Loucy (cell line): ENCODE measurements at regions not wholly inside any gene's neighbourhood (a gene's known extent, or its start where the extent isn't known, plus 50 kb on each side); places are given as distances from the start of the nearest gene placed in this dataset.
"Not testable (repeated sequence)": the region's sequence is repeated elsewhere in the genome, so short reads cannot be mapped to it uniquely, and the experiment has no call there.

Source experiments
- H2AFZ ChIP-seq: fragments of 200-600 bp; sonication (generic); 2 replicates; pipeline ENCODE4 v1.6.0; 2016; ENCODE audit warnings: antibody characterized with exemption, mild to moderate bottlenecking, low read length, moderate library complexity
- H3F3A ChIP-seq: fragments of 200-600 bp; 2 replicates; pipeline ENCODE4 v1.6.0; 2016; ENCODE audit warnings: antibody characterized with exemption, low read depth, mild to moderate bottlenecking
- H3K27me3 ChIP-seq: fragments of 200-600 bp; sonication (generic); 2 replicates; pipeline ENCODE4 v1.6.1; 2014; ENCODE audit warnings: low read length, mild to moderate bottlenecking; ENCODE audit not compliant: insufficient read depth, poor library complexity, severe bottlenecking
- H3K36me3 ChIP-seq: fragments of 200-600 bp; sonication (generic); 2 replicates; pipeline ENCODE4 v1.6.1; 2016; ENCODE audit warnings: low read length; ENCODE audit not compliant: insufficient read depth
- H3K4me1 ChIP-seq: fragments of 200-600 bp; sonication (generic); 2 replicates; pipeline ENCODE4 v1.5.1; 2014; ENCODE audit warnings: low read length, mild to moderate bottlenecking; ENCODE audit not compliant: insufficient read depth, poor library complexity, severe bottlenecking
- H3K4me2 ChIP-seq: fragments of 200-600 bp; sonication (generic); 2 replicates; pipeline ENCODE4 v1.6.0; 2014; ENCODE audit warnings: antibody characterized with exemption, low read length, low read depth, mild to moderate bottlenecking; ENCODE audit not compliant: poor library complexity, severe bottlenecking
- H3K4me3 ChIP-seq: fragments of 200-600 bp; sonication (generic); 2 replicates; pipeline ENCODE4 v1.5.1; 2014; ENCODE audit warnings: low read length, mild to moderate bottlenecking, mixed read lengths; ENCODE audit not compliant: poor library complexity, severe bottlenecking
- H3K79me2 ChIP-seq: fragments of 200-600 bp; sonication (generic); 2 replicates; pipeline ENCODE4 v1.6.1; 2014; ENCODE audit warnings: low read length; ENCODE audit not compliant: insufficient read depth
- H3K9ac ChIP-seq: fragments of 200-600 bp; sonication (generic); 2 replicates; pipeline ENCODE4 v1.6.0; 2014; ENCODE audit warnings: mild to moderate bottlenecking, low read depth, low read length, moderate library complexity; ENCODE audit not compliant: poor library complexity, severe bottlenecking
- H3K9me2 ChIP-seq: fragments of 200-600 bp; sonication (generic); replicated peaks from 2 replicates; pipeline ENCODE4 v1.6.1; 2016; ENCODE audit warnings: low read depth, low read length, mixed read lengths
- H3K9me3 ChIP-seq: fragments of 200-600 bp; sonication (generic); 2 replicates; pipeline ENCODE4 v1.6.1; 2014; ENCODE audit warnings: mild to moderate bottlenecking, antibody characterized with exemption, low read length, low read depth; ENCODE audit not compliant: insufficient read depth
- H4K20me1 ChIP-seq: fragments of 200-600 bp; sonication (generic); 2 replicates; pipeline ENCODE4 v1.6.0; 2014; ENCODE audit warnings: antibody characterized with exemption, low read length, mild to moderate bottlenecking; ENCODE audit not compliant: insufficient read depth, poor library complexity, severe bottlenecking
- CTCF ChIP-seq: fragments of 200-600 bp; sonication (generic); conservative IDR thresholded peaks from 2 replicates; pipeline ENCODE4 v1.5.1; 2014; ENCODE audit warnings: mild to moderate bottlenecking, antibody characterized with exemption, low read length
- EZH2phosphoT487 ChIP-seq: fragments of 200-600 bp; IDR thresholded peaks from 2 replicates; pipeline ENCODE4 v1.6.1; 2018; ENCODE audit warnings: antibody characterized with exemption, mild to moderate bottlenecking, moderate library complexity, borderline replicate concordance

- Histone ChIP-seq H3F3A (no peaks in the 10 kb centered on the region), H4K20me1 (no peaks in the 10 kb centered on the region), H3K27me3 (no peaks in the 10 kb centered on the region), H2AFZ (no peak overlapping the region), H3K4me2 (no peak overlapping the region), H3K4me3 (no peak overlapping the region), H3K9me3 (0 out of 2 replicates have a peak, but pooled peaks cover 4% of the 10 kb centered on the region), H3K9ac (no peak overlapping the region), H3K79me2 (no peaks in the 10 kb centered on the region), H3K9me2 (no peaks in the 10 kb centered on the region), H3K36me3 (no peaks in the 10 kb centered on the region), H3K4me1 (no peaks in the 10 kb centered on the region)
- TF ChIP-seq CTCF, result no peak
- no peak for TF ChIP-seq EZH2phosphoT487
These were observed 405.3 kb upstream of the FAT1 start for GRCh38 chr4:187128976-187129375.

- not testable (repeated sequence) for H3K27me3 ChIP-seq, H3K4me2 ChIP-seq, H3F3A ChIP-seq, H3K4me3 ChIP-seq, H4K20me1 ChIP-seq, H3K79me2 ChIP-seq, H3K9me3 ChIP-seq, H3K9ac ChIP-seq, H3K4me1 ChIP-seq, H3K9me2 ChIP-seq, H2AFZ ChIP-seq, H3K36me3 ChIP-seq
These were observed 408.2 kb upstream of the FAT1 start for GRCh38 chr4:187131826-187132225.

- no peak overlapping the region for H3K4me2 ChIP-seq
- H3K27me3 ChIP-seq, result no peaks in the 10 kb centered on the region
- TF ChIP-seq CTCF (no peak), EZH2phosphoT487 (no peak)
- H3F3A ChIP-seq, result no peaks in the 10 kb centered on the region
- no peaks in the 10 kb centered on the region for H3K36me3 ChIP-seq
- no peak overlapping the region for H2AFZ ChIP-seq
- no peak overlapping the region for H3K9ac ChIP-seq
- no peaks in the 10 kb centered on the region for H3K79me2 ChIP-seq
- no peak overlapping the region for H3K4me3 ChIP-seq
- no peaks in the 10 kb centered on the region for H3K9me2 ChIP-seq
- peaks cover 4% of the 10 kb centered on the region; the same call in 1 of the 2 replicates for H3K9me3 ChIP-seq
- H4K20me1 ChIP-seq, result no peaks in the 10 kb centered on the region
- H3K4me1 ChIP-seq, result no peaks in the 10 kb centered on the region
These were observed 412.2 kb upstream of the FAT1 start for GRCh38 chr4:187135878-187136277.

GRCh38 chr4:187139141-187139540, 415.5 kb upstream of the FAT1 start:
- no peak overlapping the region for H2AFZ ChIP-seq
- H3K36me3 ChIP-seq, result no peaks in the 10 kb centered on the region
- H3K4me2 ChIP-seq, result no peak overlapping the region
- H3F3A ChIP-seq, result no peaks in the 10 kb centered on the region
- no peaks in the 10 kb centered on the region for H3K27me3 ChIP-seq
- no peaks in the 10 kb centered on the region; the same call in 1 of the 2 replicates for H3K9me3 ChIP-seq
- no peaks in the 10 kb centered on the region for H3K79me2 ChIP-seq
- H3K4me1 ChIP-seq, result no peaks in the 10 kb centered on the region
- H4K20me1 ChIP-seq, result no peaks in the 10 kb centered on the region
- H3K9me2 ChIP-seq, result no peaks in the 10 kb centered on the region
- TF ChIP-seq CTCF, result no peak
- no peak for TF ChIP-seq EZH2phosphoT487
- H3K4me3 ChIP-seq, result no peak overlapping the region
- H3K9ac ChIP-seq, result no peak overlapping the region
